H9 (cell line): ENCODE measurements at regions not wholly inside any gene's neighbourhood (a gene's known extent, or its start where the extent isn't known, plus 50 kb on each side); places are given as distances from the start of the nearest gene placed in this dataset.

Experiments
- DNase-seq: peaks from one replicate; pipeline ENCODE4 v3.0.0-alpha.2; 2017
- H2AFZ ChIP-seq: one replicate; pipeline ENCODE4 v1.6.1; 2013; ENCODE audit warnings: mild to moderate bottlenecking, low read length, control low read depth, moderate library complexity
- H2AK5ac ChIP-seq: 2 replicates; pipeline ENCODE4 v1.6.1; 2013; ENCODE audit warnings: low read length, control low read depth, mixed read lengths; ENCODE audit not compliant: insufficient read length
- H2BK120ac ChIP-seq: one replicate; pipeline ENCODE4 v1.6.1; 2013; ENCODE audit warnings: low read depth, mild to moderate bottlenecking, low read length, control low read depth, inconsistent platforms; ENCODE audit not compliant: poor library complexity, severe bottlenecking
- H2BK12ac ChIP-seq: 2 replicates; pipeline ENCODE4 v1.6.1; 2013; ENCODE audit warnings: low read length, control low read depth, mixed read lengths, low read depth; ENCODE audit not compliant: insufficient read length
- H2BK15ac ChIP-seq: 2 replicates; pipeline ENCODE4 v1.6.1; 2013; ENCODE audit warnings: low read depth, low read length, control low read depth
- H2BK20ac ChIP-seq: one replicate; pipeline ENCODE4 v1.6.1; 2013; ENCODE audit warnings: low read depth, mild to moderate bottlenecking, low read length, control low read depth, inconsistent platforms; ENCODE audit not compliant: poor library complexity, severe bottlenecking
- H2BK5ac ChIP-seq: 2 replicates; pipeline ENCODE4 v1.6.1; 2013; ENCODE audit warnings: low read length, control low read depth, mixed read lengths; ENCODE audit not compliant: insufficient read length
- H3K14ac ChIP-seq: 2 replicates; pipeline ENCODE4 v1.6.1; 2013; ENCODE audit warnings: low read length, control low read depth; ENCODE audit not compliant: insufficient read depth
- H3K18ac ChIP-seq: 2 replicates; pipeline ENCODE4 v1.6.1; 2013; ENCODE audit warnings: low read depth, mild to moderate bottlenecking, mixed read lengths, low read length, control low read depth; ENCODE audit not compliant: insufficient read length
- H3K23ac ChIP-seq: 2 replicates; pipeline ENCODE4 v1.6.1; 2013; ENCODE audit warnings: low read length, control low read depth, mixed read lengths, low read depth; ENCODE audit not compliant: insufficient read length
- H3K23me2 ChIP-seq: 2 replicates; pipeline ENCODE4 v1.6.1; 2013; ENCODE audit warnings: low read depth, mild to moderate bottlenecking, mixed read lengths, low read length, control low read depth; ENCODE audit not compliant: insufficient read length, poor library complexity, severe bottlenecking
- H3K27ac ChIP-seq: 2 replicates; pipeline ENCODE4 v1.5.1; 2013; ENCODE audit warnings: low read length, control low read depth, mixed read lengths, low read depth; ENCODE audit not compliant: insufficient read length
- H3K27me3 ChIP-seq: 2 replicates; pipeline ENCODE4 v1.6.1; 2013; ENCODE audit warnings: low read length, control low read depth, inconsistent platforms; ENCODE audit not compliant: insufficient read depth
- H3K4ac ChIP-seq: 2 replicates; pipeline ENCODE4 v1.6.1; 2013; ENCODE audit warnings: low read depth, mild to moderate bottlenecking, control low read depth, inconsistent platforms, low read length, moderate library complexity
- H3K4me1 ChIP-seq: 2 replicates; pipeline ENCODE4 v1.6.1; 2013; ENCODE audit warnings: low read length, control low read depth, inconsistent platforms; ENCODE audit not compliant: insufficient read depth
- H3K4me2 ChIP-seq: 2 replicates; pipeline ENCODE4 v1.6.1; 2013; ENCODE audit warnings: low read length, control low read depth, mixed read lengths; ENCODE audit not compliant: insufficient read length, insufficient read depth
- H3K56ac ChIP-seq: 2 replicates; pipeline ENCODE4 v1.6.1; 2013; ENCODE audit warnings: low read depth, mild to moderate bottlenecking, mixed read lengths, low read length, control low read depth; ENCODE audit not compliant: insufficient read length
- H3K79me1 ChIP-seq: 2 replicates; pipeline ENCODE4 v1.6.1; 2013; ENCODE audit warnings: low read depth, mild to moderate bottlenecking, moderate library complexity, low read length, control low read depth, inconsistent platforms; ENCODE audit not compliant: insufficient read depth, poor library complexity, severe bottlenecking
- H3K79me2 ChIP-seq: 2 replicates; pipeline ENCODE4 v1.6.1; 2013; ENCODE audit warnings: low read length, control low read depth, inconsistent platforms; ENCODE audit not compliant: insufficient read depth
- H3K9ac ChIP-seq: 2 replicates; pipeline ENCODE4 v1.6.1; 2013; ENCODE audit warnings: low read length, control low read depth, mixed read lengths; ENCODE audit not compliant: insufficient read length; ENCODE audit errors: extremely low read depth
- H3K9me3 ChIP-seq: one replicate; pipeline ENCODE4 v1.6.1; 2013; ENCODE audit warnings: low read depth, low read length, inconsistent platforms; ENCODE audit not compliant: control insufficient read depth
- H3T11ph ChIP-seq: one replicate; pipeline ENCODE4 v1.6.1; 2013; ENCODE audit warnings: mild to moderate bottlenecking, low read length, control low read depth, inconsistent platforms
- H4K20me1 ChIP-seq: one replicate; pipeline ENCODE4 v1.6.1; 2013; ENCODE audit not compliant: control insufficient read depth, insufficient read length, insufficient read depth
- H4K5ac ChIP-seq: 2 replicates; pipeline ENCODE4 v1.6.1; 2013; ENCODE audit warnings: low read depth, mild to moderate bottlenecking, mixed read lengths, low read length, control low read depth; ENCODE audit not compliant: insufficient read length
- H4K8ac ChIP-seq: replicated peaks from 2 replicates; pipeline ENCODE4 v1.6.1; 2013; ENCODE audit warnings: low read length, control low read depth, mixed read lengths, low read depth; ENCODE audit not compliant: insufficient read length
- H4K91ac ChIP-seq: 2 replicates; pipeline ENCODE4 v1.6.1; 2013; ENCODE audit warnings: low read depth, mild to moderate bottlenecking, moderate library complexity, mixed read lengths, low read length, control low read depth; ENCODE audit not compliant: insufficient read length
- H3K27ac Mint-ChIP-seq, 3 experiments: 2 replicates in 2 of 3; 3 replicates in 1 of 3; pipeline ENCODE4 v1.8.0; 2020 to 2021; ENCODE audit warnings: mixed read lengths in 3 of 3, mild to moderate bottlenecking in 1 of 3, moderate library complexity in 1 of 3
- H3K27me3 Mint-ChIP-seq: 2 replicates; pipeline ENCODE4 v1.8.0; 2021; ENCODE audit warnings: low read depth, mild to moderate bottlenecking, moderate library complexity, mixed read lengths
- H3K36me3 Mint-ChIP-seq, 3 experiments: 2 replicates in 2 of 3; 3 replicates in 1 of 3; pipeline ENCODE4 v1.8.0; 2020 to 2021; ENCODE audit warnings: low read depth in 3 of 3, mixed read lengths in 3 of 3; ENCODE audit not compliant: insufficient read depth in 1 of 3
- H3K4me1 Mint-ChIP-seq, 2 experiments: 2 replicates each; pipeline ENCODE4 v1.8.0; 2020; ENCODE audit warnings: mixed read lengths in 2 of 2
- H3K4me3 Mint-ChIP-seq, 2 experiments: 2 replicates in 1 of 2; 3 replicates in 1 of 2; pipeline ENCODE4 v1.8.0; 2020 to 2021; ENCODE audit warnings: mild to moderate bottlenecking in 2 of 2, mixed read lengths in 2 of 2, moderate library complexity in 1 of 2
- H3K9me3 Mint-ChIP-seq, 2 experiments: 2 replicates in 1 of 2; 3 replicates in 1 of 2; pipeline ENCODE4 v1.8.0; 2020; ENCODE audit warnings: mild to moderate bottlenecking in 2 of 2, mixed read lengths in 2 of 2, moderate library complexity in 1 of 2
- WGBS: extraction: QIAGEN DNeasy Blood & Tissue Kit; methylation state at CpG from one replicate; pipeline ENCODE4 v1.1.7; 2013; ENCODE audit warnings: missing lambda C conversion rate, low lambda C conversion rate, mixed read lengths; ENCODE audit not compliant: insufficient read length; ENCODE audit errors: extremely low coverage; 5-methylcytosine and 5-hydroxymethylcytosine counted together
- TF ChIP-seq, protein P1 (sequence below): fragments of 200-600 bp; sonication (generic); conservative IDR thresholded peaks from 3 replicates; pipeline ENCODE4 v1.8.0; 2021; ENCODE audit warnings: antibody characterized with exemption, mild to moderate bottlenecking

DNA sequence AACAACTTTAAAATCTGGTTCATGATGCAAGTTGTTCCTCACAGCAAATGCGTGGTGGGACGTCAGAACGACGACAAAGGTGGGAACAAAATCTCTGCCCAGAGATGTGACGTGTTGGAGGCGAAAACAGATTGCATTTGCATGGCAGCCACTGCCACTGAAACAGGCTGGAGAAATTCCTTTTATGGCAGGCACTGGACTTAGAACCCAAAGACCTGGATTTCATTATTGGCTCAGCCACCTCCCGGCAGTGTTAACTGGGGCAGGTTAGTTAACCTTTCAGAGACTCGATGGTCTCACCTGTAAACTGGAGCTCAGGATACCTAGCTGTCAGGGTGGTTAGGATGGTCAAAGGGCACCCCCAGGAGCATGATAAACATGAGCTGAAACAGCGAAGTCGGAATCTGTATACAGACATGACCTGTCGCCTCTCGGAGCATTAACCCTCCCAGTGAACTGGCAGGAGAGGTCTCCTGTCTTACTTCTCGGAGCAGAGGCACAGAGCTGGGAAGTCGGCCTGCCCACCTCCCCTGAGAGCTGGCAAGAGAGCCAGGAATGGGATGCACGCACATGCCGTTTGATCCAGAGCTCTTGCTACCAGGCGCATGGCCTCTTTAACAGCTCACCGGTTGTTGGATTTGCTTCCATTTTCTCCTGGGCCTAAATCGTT is 59.2 kb upstream of the TARBP1 start:
- Mint-ChIP-seq H3K27me3 (no peaks in the 10 kb centered on the region; the same call in 1 of the 2 replicates), H3K4me1 (peaks cover 19 to 32% of the 10 kb centered on the region in 2 experiments), H3K4me3 (no peak overlapping the region), H3K36me3 (no peaks in the 10 kb centered on the region), H3K27ac (no peak overlapping the region; a peak in 1 of 7 replicates), H3K9me3 (no peaks in the 10 kb centered on the region)
- no peak overlapping the region for H2BK12ac ChIP-seq
- no peak overlapping the region for H3K14ac ChIP-seq
- H3K79me1 ChIP-seq: no peaks in the 10 kb centered on the region
- no peaks in the 10 kb centered on the region for H4K20me1 ChIP-seq
- no peak overlapping the region for H3K27ac ChIP-seq
- TF ChIP-seq, protein P1, sequence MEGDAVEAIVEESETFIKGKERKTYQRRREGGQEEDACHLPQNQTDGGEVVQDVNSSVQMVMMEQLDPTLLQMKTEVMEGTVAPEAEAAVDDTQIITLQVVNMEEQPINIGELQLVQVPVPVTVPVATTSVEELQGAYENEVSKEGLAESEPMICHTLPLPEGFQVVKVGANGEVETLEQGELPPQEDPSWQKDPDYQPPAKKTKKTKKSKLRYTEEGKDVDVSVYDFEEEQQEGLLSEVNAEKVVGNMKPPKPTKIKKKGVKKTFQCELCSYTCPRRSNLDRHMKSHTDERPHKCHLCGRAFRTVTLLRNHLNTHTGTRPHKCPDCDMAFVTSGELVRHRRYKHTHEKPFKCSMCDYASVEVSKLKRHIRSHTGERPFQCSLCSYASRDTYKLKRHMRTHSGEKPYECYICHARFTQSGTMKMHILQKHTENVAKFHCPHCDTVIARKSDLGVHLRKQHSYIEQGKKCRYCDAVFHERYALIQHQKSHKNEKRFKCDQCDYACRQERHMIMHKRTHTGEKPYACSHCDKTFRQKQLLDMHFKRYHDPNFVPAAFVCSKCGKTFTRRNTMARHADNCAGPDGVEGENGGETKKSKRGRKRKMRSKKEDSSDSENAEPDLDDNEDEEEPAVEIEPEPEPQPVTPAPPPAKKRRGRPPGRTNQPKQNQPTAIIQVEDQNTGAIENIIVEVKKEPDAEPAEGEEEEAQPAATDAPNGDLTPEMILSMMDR: no peak
- no peak overlapping the region for H3K18ac ChIP-seq
- no peak overlapping the region for H4K91ac ChIP-seq
- WGBS: no CpG with 5 or more reads among the region's 19 CpGs
- no peak for DNase-seq
- no peaks in the 10 kb centered on the region for H3K79me2 ChIP-seq
- no peak overlapping the region for H2BK15ac ChIP-seq
- H3K9me3 ChIP-seq: no peaks in the 10 kb centered on the region
- H3K4me1 ChIP-seq: no peaks in the 10 kb centered on the region
- H2AFZ ChIP-seq: no peak overlapping the region
- H3K23ac ChIP-seq: peak overlapping the region; percentile 26
- no peak overlapping the region for H3T11ph ChIP-seq
- H3K9ac ChIP-seq: no peak overlapping the region
- H3K23me2 ChIP-seq: no peaks in the 10 kb centered on the region
- H2BK5ac ChIP-seq: no peak overlapping the region
- no peak overlapping the region for H3K4ac ChIP-seq
- no peak overlapping the region for H3K56ac ChIP-seq
- no peak overlapping the region for H2BK120ac ChIP-seq
- no peaks in the 10 kb centered on the region for H3K27me3 ChIP-seq
- no peak overlapping the region for H3K4me2 ChIP-seq
- H2AK5ac ChIP-seq: no peak overlapping the region
- H4K5ac ChIP-seq: no peak overlapping the region
- H2BK20ac ChIP-seq: no peak overlapping the region
- no peak overlapping the region for H4K8ac ChIP-seq
